ENCODE measurements at regions not wholly inside any gene's neighbourhood (a gene's known extent, or its start where the extent isn't known, plus 50 kb on each side); places are given as distances from the start of the nearest gene placed in this dataset.

DNA sequence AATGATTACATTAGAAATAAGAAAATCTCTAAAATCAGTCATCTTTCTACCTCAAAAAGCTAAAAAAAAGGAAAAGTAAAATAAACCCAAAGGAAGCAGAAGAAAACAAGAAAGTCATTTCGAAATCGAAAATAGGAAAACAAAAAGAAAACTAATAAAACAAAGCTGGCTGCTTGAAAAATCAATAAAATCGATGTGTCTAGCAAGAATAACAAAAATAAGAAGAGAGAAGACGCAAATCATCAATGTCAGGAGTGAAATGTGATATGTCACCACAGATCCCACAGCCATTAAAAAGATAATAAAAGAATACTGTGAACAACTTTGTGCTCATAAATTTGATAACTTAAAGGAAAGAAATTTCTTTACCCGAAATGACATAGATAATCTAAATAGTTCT, 218.1 kb upstream of the S1PR3 start:
- no peak overlapping the region for H3K4me3 ChIP-seq (ENCODE audit: low read depth, low read length)
- TF ChIP-seq, protein P1, sequence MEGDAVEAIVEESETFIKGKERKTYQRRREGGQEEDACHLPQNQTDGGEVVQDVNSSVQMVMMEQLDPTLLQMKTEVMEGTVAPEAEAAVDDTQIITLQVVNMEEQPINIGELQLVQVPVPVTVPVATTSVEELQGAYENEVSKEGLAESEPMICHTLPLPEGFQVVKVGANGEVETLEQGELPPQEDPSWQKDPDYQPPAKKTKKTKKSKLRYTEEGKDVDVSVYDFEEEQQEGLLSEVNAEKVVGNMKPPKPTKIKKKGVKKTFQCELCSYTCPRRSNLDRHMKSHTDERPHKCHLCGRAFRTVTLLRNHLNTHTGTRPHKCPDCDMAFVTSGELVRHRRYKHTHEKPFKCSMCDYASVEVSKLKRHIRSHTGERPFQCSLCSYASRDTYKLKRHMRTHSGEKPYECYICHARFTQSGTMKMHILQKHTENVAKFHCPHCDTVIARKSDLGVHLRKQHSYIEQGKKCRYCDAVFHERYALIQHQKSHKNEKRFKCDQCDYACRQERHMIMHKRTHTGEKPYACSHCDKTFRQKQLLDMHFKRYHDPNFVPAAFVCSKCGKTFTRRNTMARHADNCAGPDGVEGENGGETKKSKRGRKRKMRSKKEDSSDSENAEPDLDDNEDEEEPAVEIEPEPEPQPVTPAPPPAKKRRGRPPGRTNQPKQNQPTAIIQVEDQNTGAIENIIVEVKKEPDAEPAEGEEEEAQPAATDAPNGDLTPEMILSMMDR (IDR thresholded peaks at IDR 0.05; ENCODE audit: insufficient read depth, low read length), result no peak

DNA sequence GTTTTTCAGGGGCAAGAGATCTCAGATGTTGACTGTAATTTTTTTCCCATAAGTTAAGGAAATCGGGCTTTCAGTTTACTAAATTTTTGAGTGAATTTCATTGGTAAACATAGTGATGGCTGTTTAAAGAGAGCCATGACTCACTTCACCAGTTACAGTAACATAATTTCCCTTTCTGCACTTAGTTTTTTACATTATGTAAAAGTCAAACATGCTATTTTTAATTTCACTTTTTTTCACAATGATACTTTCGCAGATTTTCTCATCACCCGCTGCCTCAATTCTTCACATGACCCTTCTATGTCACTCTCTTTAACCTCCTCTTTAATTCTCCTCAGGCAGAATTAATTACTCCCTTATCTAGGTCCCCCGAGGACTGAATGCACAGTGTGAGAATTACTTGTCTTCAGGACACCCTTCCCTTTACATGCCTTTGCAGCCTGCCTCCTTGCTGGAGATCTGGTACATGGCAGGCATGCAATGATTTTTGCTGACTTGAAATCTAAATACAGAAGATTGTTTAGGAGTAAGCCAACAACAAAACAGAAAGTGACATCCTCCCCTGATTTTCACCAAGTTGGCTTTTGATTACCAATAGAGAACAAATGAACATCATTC, 217.5 kb upstream of the S1PR3 start:
- TF ChIP-seq, protein P1 (IDR thresholded peaks at IDR 0.05; ENCODE audit: insufficient read depth, low read length), result peak; percentile 54
- H3K4me3 ChIP-seq (ENCODE audit: low read depth, low read length), result no peak overlapping the region
- DNase-seq (ENCODE audit: low read depth), result peak; percentile 56

More for the DNA sequence above, 218.1 kb upstream of the S1PR3 start:
- no peak for DNase-seq (ENCODE audit: low read depth)

DNA sequence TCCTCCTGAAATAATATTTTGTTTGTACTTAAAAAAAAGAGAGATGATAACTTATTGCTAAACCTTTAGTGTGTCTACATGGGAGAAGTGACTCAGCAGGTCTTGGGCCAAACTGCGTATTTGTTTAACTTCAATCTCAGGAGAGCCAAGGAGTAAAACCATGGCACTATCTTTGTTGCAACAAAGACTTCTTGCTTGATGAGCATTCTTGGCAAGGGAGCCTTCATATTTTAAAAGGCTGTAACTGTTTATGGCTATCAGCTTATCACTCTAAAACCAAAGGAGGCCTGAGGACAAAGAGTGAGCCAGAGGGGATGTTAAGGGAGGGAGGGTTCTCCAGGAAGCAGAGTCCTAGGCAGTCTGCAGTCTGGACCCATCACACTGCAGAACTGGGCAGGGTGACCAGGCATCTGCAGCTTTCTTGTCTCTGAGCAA, 216.2 kb upstream of the S1PR3 start:
- peak; percentile 100 for DNase-seq (ENCODE audit: low read depth)
- TF ChIP-seq, protein P1 (IDR thresholded peaks at IDR 0.05; ENCODE audit: insufficient read depth, low read length), result no peak
- no peak overlapping the region for H3K4me3 ChIP-seq (ENCODE audit: low read depth, low read length)

DNA sequence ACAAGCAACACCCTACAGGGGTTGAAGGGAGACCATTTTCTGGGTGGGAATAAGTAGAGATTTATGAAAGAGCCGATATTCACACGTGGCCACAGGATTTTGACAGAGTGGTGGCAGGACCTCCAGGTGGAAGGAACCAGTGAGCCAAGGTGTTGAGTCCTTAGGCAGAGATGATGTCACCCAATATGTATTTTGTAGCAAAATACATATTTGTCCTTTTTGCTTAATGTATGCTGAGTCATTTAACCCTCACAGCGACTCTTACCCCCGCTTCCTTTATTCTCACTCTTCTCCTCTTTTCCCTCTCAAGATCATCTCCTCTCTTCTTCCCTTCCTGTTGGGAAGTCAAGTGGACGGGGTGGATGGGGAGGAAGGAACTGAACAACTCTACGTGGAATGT, 215.7 kb upstream of the S1PR3 start:
- no peak for DNase-seq (ENCODE audit: low read depth)
- TF ChIP-seq, protein P1 (IDR thresholded peaks at IDR 0.05; ENCODE audit: insufficient read depth, low read length), result no peak
- H3K4me3 ChIP-seq (ENCODE audit: low read depth, low read length), result no peak overlapping the region

DNA sequence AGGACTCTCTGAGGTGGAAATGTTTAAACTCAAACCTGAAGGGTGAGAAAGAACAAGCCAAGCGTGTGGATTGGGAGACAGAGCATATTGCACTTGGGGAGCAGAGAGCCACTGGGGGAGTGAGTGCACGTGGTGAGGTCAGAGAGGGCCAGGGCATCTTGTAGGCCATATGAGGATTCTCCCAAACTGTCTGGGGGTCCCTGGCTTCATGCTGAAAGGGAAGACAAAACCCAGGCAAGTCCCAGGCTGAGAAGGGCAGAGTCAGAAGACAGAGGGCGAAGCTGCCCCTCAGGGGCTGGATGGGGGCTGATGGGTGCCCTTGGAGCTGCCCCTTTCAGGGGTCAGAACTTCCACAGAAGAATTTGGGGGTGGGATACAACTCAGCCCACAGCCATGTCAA, 215.3 kb upstream of the S1PR3 start:
- H3K4me3 ChIP-seq (ENCODE audit: low read depth, low read length), result no peak overlapping the region
- no peak for DNase-seq (ENCODE audit: low read depth)
- TF ChIP-seq, protein P1 (IDR thresholded peaks at IDR 0.05; ENCODE audit: insufficient read depth, low read length), result no peak

DNA sequence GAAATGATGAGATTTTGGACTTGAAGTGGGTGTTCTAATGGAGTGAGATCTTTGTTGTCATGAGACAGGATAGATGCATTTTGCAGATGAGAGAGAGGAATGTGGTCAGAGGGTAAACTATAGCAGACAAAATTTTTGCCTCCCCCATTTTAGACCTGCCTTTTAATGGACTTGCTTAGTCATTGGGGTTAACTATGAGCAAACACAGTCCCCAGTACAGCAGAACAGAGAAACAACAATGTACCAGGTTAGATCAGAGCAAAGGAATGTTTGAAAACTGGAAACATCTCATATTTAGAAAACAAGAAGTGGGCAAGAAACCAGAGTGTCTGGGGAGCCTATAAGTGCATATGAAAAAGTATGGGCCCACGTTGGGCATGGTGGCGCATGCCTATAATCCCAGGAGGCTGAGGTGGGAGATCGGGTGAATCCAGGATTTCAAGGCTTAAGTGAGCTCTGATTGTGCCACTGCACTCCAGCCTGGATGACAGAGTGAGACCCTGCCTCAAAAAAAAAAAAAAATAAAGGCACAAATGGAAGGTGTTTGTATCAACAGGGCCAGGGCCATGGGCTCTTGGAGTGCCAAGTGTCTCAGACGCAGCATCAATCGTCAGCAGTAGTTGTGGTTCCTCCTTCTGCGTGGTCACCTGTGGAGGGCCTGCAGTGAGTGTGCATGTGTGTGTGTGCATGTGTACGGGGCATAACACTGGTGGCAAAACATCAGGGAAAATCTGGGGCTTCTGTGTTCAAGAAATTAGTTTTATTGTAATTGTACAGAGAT, 214.4 kb upstream of the S1PR3 start:
- peak; percentile 87 for DNase-seq (ENCODE audit: low read depth)
- TF ChIP-seq, protein P1 (IDR thresholded peaks at IDR 0.05; ENCODE audit: insufficient read depth, low read length), result no peak
- no peak overlapping the region for H3K4me3 ChIP-seq (ENCODE audit: low read depth, low read length)

All from fibroblast of the aortic adventitia (primary cell).